ENCODE measurements at regions not wholly inside any gene's neighbourhood (a gene's known extent, or its start where the extent isn't known, plus 50 kb on each side); places are given as distances from the start of the nearest gene placed in this dataset.

DNA sequence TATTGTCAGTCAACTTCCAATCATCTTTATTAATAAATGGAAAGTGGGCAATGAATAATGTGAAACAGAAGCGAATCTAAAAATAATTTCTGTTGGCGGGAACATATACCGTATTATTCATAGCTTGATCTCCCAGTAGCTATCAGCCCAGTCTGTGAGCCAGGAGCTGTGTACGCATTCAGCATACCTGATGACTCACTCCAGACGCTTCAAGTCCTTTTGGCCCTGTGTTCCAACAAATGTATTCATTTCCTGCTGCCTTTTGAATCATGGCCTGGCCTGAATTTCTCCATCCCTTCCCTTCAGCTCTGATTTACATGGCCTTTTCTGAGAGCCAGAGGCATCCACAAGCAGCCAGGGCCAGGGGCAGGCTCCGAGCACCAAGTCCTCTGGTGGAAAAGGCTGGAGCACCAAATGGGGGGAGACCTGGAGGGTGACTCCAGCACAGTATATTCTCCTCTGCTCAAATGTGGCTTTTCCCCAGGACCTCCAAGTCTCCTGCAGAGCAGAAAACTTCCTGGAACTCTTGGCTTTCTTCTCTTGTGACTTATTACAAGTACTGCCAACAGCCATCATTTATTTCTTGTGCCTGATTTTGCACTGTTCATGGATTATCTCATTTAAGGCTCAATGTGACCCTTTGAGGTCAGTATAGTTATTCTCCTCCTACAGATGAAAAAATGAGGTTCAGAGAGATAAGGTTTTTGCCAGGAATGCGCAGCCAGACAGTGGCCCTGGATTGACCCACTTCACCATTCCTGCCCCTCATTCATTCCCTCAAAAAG is 108.7 kb downstream of the EN1 start:
- DNase-seq (ENCODE audit: low spot score), result no peak

DNA sequence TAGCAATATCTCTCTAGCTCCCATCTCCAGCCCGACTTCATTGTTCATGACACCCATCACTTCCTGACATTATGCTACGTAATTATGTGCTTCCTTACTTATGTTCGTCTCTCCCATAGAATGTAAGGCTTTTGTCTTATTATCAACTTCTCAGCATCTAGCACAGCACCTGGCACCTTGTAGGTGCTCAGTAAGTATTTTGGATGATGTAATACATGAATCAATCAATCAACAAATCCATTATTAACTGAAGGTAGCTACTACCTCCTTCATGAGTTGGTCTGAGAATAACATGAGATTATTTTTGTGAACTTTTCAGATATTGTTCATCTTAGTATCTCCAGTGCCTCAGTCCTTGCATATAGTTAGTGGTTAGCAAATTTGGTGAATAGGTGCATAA is 109.3 kb downstream of the EN1 start:
- DNase-seq (ENCODE audit: low spot score), result no peak
- TF ChIP-seq, protein P1, sequence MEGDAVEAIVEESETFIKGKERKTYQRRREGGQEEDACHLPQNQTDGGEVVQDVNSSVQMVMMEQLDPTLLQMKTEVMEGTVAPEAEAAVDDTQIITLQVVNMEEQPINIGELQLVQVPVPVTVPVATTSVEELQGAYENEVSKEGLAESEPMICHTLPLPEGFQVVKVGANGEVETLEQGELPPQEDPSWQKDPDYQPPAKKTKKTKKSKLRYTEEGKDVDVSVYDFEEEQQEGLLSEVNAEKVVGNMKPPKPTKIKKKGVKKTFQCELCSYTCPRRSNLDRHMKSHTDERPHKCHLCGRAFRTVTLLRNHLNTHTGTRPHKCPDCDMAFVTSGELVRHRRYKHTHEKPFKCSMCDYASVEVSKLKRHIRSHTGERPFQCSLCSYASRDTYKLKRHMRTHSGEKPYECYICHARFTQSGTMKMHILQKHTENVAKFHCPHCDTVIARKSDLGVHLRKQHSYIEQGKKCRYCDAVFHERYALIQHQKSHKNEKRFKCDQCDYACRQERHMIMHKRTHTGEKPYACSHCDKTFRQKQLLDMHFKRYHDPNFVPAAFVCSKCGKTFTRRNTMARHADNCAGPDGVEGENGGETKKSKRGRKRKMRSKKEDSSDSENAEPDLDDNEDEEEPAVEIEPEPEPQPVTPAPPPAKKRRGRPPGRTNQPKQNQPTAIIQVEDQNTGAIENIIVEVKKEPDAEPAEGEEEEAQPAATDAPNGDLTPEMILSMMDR (IDR thresholded peaks at IDR 0.05; ENCODE audit: extremely low read depth, missing control alignments), result no peak

More for the DNA sequence above, 108.7 kb downstream of the EN1 start:
- TF ChIP-seq, protein P1 (IDR thresholded peaks at IDR 0.05; ENCODE audit: extremely low read depth, missing control alignments), result no peak

DNA sequence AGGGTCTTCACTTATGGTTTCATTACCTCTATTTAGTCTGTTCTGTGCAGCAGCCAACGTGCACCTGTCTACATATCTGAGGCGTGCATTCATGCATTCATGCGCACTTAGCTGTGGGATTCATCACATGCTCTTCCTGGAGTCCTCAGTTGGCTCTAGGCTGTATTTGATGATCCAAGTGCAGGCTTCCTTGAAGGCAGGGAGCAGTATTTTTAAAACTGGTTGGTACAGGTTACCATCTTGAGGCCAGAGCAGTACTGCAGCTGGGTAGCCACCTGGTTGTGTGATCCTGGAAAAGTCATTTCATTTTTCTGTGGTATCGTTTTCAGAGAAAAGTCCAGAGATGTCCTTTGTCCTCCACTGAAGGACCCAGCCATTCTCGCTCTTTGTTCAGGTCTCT is 109.8 kb downstream of the EN1 start:
- TF ChIP-seq, protein P1 (IDR thresholded peaks at IDR 0.05; ENCODE audit: extremely low read depth, missing control alignments), result no peak
- DNase-seq (ENCODE audit: low spot score), result no peak

DNA sequence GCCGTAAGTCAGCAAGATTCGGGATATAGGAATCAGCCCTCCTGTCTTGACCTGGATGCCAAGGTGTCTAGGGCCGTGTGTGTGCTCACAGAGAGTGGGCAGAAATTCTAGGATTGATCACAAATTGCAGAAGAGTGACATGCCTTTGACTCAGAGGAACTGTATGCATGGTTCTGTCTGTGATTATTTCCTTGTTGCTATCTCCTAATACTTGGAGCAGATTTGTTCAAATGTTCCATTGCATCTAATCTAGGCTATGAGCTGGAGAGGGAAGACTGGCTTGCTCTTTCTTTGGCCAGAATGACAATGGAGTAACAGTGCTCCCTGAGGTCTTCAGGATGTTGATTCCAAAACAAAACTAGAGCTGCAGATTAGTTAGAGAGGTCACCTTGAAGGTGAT is 115.0 kb downstream of the EN1 start:
- no peak for DNase-seq (ENCODE audit: low spot score)
- TF ChIP-seq, protein P1 (IDR thresholded peaks at IDR 0.05; ENCODE audit: extremely low read depth, missing control alignments), result no peak

DNA sequence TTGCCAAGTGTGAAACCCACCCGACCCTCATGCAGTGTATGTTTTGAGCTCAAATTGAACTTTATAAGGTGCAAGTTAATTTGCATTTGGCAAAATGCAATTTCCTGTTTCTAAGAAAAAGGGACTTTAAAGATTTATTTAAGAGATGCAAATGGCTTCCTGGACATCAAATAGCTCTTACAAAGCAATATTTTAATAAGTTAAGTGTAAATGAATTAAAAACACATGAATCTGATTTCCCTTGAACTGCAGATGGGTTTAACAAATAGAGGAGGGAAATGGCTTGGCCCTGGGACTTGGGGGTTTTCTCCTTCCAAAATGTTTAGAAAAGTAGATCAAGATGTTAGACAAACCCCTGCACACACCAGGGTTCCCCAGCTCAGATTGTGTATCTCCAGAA is 116.0 kb downstream of the EN1 start:
- no peak for DNase-seq (ENCODE audit: low spot score)
- TF ChIP-seq, protein P1 (IDR thresholded peaks at IDR 0.05; ENCODE audit: extremely low read depth, missing control alignments), result no peak

DNA sequence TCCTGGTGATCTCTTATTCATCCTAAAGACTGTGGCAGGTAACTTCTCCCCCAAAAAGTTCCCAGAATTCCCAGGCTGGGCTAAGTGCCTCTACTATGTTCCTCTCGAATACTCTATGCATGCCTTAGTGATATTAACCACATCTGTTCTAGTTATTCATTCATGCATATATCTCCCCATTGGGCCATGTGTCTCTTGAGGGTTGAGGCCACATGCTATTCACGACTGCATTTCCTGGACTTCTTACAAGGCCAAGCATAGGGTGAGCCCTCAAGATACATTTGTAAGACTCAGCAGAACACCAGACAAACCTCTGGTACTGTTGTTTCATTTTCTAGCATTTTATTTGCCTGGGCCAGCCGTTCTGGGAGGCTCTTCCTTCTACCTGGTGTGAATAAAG is 117.0 kb downstream of the EN1 start:
- no peak for DNase-seq (ENCODE audit: low spot score)
- TF ChIP-seq, protein P1 (IDR thresholded peaks at IDR 0.05; ENCODE audit: extremely low read depth, missing control alignments), result no peak

DNA sequence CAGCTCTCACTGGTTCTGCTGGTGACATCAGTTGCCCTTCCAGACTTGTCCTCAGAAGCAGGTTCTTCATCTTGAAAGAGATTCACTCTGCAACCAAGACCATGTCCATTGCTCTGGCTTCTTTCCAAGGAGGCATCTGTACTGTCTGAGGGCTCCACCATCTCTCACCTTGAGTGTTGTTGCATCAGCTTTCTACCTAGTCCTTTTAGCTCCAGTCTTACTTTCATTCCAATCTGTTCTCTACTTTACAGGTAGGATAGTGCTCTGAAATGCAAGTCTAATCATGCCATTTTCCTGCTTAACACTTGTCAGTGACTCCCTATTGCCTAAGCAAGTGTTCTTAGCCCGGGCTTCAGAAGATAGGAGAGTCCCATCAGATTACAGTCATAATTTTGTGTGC is 117.7 kb downstream of the EN1 start:
- no peak for DNase-seq (ENCODE audit: low spot score)
- TF ChIP-seq, protein P1 (IDR thresholded peaks at IDR 0.05; ENCODE audit: extremely low read depth, missing control alignments), result no peak
